Putamen (tissue), 1 donor: ENCODE measurements at regions not wholly inside any gene's neighbourhood (a gene's known extent, or its start where the extent isn't known, plus 50 kb on each side); places are given as distances from the start of the nearest gene placed in this dataset.

Experiments used
- DNase-seq: peaks from one replicate; pipeline ENCODE4 v3.0.0-alpha.2; 2016; ENCODE audit warnings: low spot score

GRCh38 chr15:79373113-79373512 lies 59.0 kb upstream of the MINAR1 start:
- no peak for DNase-seq

GRCh38 chr15:79373728-79374127 lies 58.4 kb upstream of the MINAR1 start:
- no peak for DNase-seq

GRCh38 chr15:79376383-79376782 lies 55.8 kb upstream of the MINAR1 start:
- DNase-seq: no peak

DNA sequence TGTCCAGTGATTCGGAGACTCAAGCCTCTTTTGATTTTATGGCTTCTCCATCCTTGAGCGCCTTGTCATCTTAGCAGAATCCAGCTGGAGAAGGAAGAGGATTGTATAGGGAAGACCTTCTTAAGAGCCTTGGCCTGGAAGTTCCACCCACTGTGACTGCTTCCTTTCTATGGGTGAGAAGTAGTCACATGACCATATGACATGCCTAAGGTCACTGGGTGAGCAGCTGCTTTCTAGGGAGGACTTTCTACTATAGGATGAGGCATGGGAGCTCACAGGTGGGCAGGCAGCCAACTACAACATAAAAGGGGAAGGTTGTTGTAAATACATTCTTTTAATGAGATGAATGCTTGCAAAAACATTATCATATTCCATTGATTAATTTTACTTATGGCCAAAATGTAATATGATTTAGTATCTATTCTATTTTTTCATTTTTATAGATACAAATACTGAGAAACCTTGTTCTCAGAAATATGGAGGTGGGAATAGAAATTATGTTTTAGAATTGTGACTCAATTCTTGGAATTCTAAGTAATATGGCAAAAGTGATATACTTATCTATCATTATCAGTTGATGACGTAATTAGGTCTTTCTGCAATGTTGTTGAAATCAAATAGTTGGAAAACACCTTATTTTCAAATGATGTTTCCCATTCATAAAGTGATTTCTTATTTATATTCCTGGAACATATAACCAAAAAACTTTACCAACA lies 53.6 kb upstream of the MINAR1 start:
- DNase-seq: no peak

DNA sequence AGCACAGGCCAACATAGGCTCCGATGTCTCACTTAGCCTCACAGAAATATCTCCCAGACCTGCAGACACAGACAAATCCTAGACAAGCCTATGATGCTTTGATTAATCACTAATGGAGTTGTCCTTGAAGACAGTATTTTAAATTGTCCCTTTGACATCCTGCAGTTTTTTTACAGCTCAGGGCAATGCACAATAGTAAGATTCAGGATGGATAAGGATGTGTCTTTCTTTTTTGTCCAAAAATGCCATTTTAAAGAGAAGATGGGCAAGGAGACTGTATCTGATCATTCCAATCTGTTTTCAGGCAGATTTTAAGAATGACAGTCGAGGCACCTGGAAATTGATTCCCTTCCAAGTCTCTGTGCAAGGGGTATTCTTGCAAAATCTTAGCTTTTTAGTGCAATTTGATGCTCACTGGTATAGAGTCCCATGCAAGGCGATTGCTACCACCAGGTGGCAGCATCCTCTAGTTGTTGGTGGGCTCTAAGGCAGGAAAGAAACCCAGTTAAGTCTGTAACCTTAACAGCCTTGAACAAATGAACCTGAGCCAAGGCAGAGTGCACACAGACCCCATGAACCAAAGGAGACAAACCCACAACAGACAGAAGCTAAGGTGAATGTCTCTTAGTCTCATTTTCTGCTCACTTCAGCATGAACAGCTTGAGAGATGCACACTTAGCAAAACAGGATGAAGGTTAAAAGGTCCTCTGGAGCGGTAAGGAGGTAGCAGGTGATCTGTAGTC lies 51.2 kb upstream of the MINAR1 start:
- DNase-seq: peak; percentile 69

GRCh38 chr15:79381593-79381992 lies 50.5 kb upstream of the MINAR1 start:
- DNase-seq: no peak
